B cell (primary cell): ENCODE measurements at regions not wholly inside any gene's neighbourhood (a gene's known extent, or its start where the extent isn't known, plus 50 kb on each side); places are given as distances from the start of the nearest gene placed in this dataset.

Experiments
- EZH2 ChIP-seq: IDR thresholded peaks from 2 replicates; pipeline ENCODE4 v1.6.1; 2012; ENCODE audit warnings: borderline replicate concordance, low read depth, mild to moderate bottlenecking, moderate library complexity, low read length; ENCODE audit not compliant: insufficient read depth, poor library complexity, severe bottlenecking
- TF ChIP-seq, protein P1 (sequence below): fragments of 200-600 bp; IDR thresholded peaks from one replicate; pipeline ENCODE4 v1.8.0; 2022; ENCODE audit warnings: antibody characterized with exemption, mild to moderate bottlenecking

DNA sequence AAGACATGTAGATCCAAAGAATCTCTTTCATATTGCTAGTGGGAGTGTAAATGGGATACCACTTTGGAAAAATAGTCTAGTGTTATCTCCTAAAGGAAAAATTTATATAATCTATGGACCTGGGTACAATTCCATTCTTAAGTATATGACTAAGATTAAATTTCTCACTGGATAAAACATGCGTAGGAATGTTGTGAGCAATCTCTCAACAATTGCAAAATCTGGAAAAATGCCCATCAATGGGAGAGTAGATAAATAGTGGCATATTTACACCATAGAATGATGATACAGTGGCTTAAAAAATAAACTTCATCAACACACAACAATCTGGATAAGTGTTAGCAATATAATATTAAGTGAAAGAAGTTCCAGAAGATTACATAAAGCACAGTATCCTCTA is 469.5 kb downstream of the MAN2A1 start:
- TF ChIP-seq, protein P1, sequence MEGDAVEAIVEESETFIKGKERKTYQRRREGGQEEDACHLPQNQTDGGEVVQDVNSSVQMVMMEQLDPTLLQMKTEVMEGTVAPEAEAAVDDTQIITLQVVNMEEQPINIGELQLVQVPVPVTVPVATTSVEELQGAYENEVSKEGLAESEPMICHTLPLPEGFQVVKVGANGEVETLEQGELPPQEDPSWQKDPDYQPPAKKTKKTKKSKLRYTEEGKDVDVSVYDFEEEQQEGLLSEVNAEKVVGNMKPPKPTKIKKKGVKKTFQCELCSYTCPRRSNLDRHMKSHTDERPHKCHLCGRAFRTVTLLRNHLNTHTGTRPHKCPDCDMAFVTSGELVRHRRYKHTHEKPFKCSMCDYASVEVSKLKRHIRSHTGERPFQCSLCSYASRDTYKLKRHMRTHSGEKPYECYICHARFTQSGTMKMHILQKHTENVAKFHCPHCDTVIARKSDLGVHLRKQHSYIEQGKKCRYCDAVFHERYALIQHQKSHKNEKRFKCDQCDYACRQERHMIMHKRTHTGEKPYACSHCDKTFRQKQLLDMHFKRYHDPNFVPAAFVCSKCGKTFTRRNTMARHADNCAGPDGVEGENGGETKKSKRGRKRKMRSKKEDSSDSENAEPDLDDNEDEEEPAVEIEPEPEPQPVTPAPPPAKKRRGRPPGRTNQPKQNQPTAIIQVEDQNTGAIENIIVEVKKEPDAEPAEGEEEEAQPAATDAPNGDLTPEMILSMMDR: no peak
- no peak for TF ChIP-seq EZH2
